Lower leg skin (tissue), 4 donors: ENCODE measurements at regions not wholly inside any gene's neighbourhood (a gene's known extent, or its start where the extent isn't known, plus 50 kb on each side); places are given as distances from the start of the nearest gene placed in this dataset.

Source experiments
- DNase-seq, 2 donors: peaks; one replicate each; pipeline ENCODE4 v3.0.0-alpha.2; 2019; ENCODE audit warnings: low spot score in 2 of 2
- H3K4me3 ChIP-seq: fragments of 200-600 bp; sonication (generic); 2 replicates; pipeline ENCODE4 v1.5.1; 2017; ENCODE audit warnings: mild to moderate bottlenecking, low read depth; ENCODE audit not compliant: poor library complexity, severe bottlenecking
- POLR2A ChIP-seq, 2 donors: fragments of 450-650 bp; IDR thresholded peaks; one replicate each; pipeline ENCODE4 v1.6.1; 2016 to 2017; ENCODE audit warnings: antibody characterized with exemption in 2 of 2, mild to moderate bottlenecking in 1 of 2, moderate library complexity in 1 of 2
- WGBS, 2 donors: methylation state at CpG; one replicate each; pipeline ENCODE4 v1.1.5; 2018; 5-methylcytosine and 5-hydroxymethylcytosine counted together
- intact Hi-C: fragments of 100-400 bp; cut with DNase I; formaldehyde crosslinking; loops from one replicate; pipeline ENCODE4 v1.15.0; 2023; ENCODE audit warnings: low total_unique reads
- TF ChIP-seq, protein P1 (sequence below), 3 donors: fragments of 450-650 bp; IDR thresholded peaks; one replicate each; pipeline ENCODE4 v1.5.1; 2016; ENCODE audit warnings: antibody characterized with exemption in 3 of 3, mild to moderate bottlenecking in 3 of 3, moderate library complexity in 2 of 3

DNA sequence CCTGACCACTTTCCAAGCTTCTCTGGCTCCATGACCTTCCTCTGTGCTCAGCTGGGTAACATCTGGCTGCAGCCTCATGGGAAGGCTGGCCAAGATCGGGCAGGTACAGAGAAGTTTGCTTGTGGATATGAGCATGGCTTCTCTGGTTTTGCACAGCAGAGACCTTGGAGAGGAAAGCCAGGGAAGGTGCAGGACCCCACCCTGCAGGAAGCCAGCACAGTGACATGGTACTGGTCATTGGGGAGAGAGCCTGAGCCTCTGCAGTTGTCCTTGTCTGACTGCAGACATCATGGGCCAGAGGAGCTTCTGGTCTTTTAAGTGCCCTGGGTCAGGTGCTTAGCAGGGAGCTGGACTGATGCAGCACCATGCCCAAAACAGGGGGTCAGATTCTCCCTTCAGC lies 70.6 kb upstream of the LEP start:
- H3K4me3 ChIP-seq: no peak overlapping the region
- peak in 1 of 2 donors; percentile 58 for DNase-seq
- 50% methylated on average over 1 of the region's 1 CpG for WGBS, 2 donors
- no peak for TF ChIP-seq POLR2A (IDR thresholded peaks at IDR 0.05)
- TF ChIP-seq, protein P1, sequence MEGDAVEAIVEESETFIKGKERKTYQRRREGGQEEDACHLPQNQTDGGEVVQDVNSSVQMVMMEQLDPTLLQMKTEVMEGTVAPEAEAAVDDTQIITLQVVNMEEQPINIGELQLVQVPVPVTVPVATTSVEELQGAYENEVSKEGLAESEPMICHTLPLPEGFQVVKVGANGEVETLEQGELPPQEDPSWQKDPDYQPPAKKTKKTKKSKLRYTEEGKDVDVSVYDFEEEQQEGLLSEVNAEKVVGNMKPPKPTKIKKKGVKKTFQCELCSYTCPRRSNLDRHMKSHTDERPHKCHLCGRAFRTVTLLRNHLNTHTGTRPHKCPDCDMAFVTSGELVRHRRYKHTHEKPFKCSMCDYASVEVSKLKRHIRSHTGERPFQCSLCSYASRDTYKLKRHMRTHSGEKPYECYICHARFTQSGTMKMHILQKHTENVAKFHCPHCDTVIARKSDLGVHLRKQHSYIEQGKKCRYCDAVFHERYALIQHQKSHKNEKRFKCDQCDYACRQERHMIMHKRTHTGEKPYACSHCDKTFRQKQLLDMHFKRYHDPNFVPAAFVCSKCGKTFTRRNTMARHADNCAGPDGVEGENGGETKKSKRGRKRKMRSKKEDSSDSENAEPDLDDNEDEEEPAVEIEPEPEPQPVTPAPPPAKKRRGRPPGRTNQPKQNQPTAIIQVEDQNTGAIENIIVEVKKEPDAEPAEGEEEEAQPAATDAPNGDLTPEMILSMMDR (IDR thresholded peaks at IDR 0.05): no peak
- intact Hi-C loops: no loop called here

DNA sequence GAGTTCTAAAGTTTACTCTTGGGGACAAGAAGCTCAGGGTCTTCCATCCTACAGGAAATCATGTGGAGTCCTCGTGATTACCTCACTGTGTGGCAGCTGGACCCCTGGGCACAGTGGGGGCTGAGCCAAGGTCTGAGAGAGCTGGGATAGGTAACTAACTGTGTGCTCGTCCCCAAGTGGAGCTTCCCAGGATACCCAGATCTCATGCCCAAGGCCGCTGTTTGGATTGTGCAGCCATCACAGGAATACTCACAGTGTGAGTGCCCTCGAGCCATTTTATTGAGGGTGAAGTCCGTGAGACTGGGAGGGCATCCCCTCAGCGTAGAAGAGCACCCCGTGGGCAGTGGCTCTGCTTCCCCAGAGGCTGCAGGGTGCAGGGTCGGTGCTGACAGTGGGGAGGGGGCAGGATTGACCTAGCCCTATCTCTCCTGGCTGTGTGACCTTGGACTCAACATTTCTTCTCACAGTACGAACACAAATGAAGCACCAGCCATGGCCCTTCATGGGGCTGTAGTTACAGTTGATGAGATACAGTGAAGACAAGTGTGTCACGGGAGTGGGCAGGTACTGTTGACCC lies 69.6 kb upstream of the LEP start:
- intact Hi-C loops: no loop called here
- 73 to 81% methylated on average over 6 to 9 of the region's 10 CpGs for WGBS, 2 donors
- H3K4me3 ChIP-seq: no peak overlapping the region
- no peak for TF ChIP-seq POLR2A (IDR thresholded peaks at IDR 0.05)
- TF ChIP-seq, protein P1 (IDR thresholded peaks at IDR 0.05): no peak
- peak in 1 of 2 donors; percentile 50 for DNase-seq

DNA sequence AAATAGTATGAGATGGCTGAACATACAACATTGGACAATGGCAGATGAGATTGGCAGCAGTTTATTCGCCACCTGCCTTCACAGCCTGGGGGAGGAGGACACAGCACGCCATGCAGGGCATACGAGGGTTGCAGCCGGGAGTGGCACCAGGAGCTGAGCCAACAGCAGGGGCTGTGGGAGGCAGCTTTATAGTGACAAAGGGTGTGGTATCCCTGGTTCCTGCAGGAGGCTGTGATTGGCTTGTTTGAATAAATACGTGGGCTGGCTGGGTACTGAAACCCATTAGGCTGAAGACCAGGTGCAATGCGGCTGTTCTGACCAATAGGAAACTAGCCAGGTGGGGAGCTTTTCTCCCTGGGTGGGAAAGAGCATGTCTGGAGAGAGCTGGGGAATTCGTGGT lies 68.9 kb upstream of the LEP start:
- WGBS, 2 donors: 41 to 57% methylated on average over 7 of the region's 7 CpGs
- DNase-seq: peak in 1 of 2 donors; percentile 78
- TF ChIP-seq, protein P1 (IDR thresholded peaks at IDR 0.05): no peak
- TF ChIP-seq POLR2A (IDR thresholded peaks at IDR 0.05): no peak
- intact Hi-C loops: no loop called here
- H3K4me3 ChIP-seq: no peak overlapping the region

DNA sequence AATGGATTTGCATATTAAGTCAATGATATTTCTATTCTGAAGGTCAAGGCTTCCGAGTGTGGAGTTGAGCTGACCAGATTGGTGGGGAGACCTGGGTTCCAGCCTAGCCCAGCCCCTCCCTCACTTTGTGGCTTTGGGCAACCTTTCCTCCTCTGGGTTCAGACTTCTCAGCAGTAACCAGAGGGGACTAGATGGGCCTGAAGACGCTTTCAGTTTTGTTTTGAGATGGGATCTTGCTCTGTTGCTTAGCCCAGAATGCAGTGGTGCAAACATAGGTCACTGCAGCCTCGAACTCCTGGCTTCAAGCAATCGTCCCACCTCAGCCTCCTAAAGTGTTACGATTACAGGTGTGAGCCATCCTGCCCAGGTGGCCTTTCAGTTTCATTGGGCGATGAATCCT lies 68.1 kb upstream of the LEP start:
- 87 to 91% methylated on average over 6 of the region's 6 CpGs for WGBS, 2 donors
- intact Hi-C loops: no loop called here

DNA sequence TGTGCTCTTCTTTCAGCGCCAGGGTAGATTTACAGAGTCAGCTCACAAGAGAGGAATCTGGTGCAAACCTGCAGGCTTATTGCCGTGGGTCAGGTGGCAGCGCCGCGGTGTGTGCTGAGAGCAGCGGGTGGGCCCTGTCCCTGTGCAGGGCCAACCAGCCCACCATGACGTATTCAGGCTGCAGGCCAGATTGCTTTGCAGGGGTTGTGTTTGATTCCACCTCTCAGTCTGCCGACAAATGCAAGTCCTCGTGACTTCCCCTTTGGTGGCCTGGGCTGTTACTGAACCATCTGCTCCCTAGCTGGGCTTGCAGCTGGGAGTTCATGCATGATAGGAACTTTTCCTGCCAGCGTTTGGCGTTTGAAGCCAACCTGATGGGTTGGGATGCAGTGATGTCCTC lies 66.7 kb upstream of the LEP start:
- H3K4me3 ChIP-seq: no peak overlapping the region
- WGBS, 2 donors: 80% methylated on average over 11 of the region's 11 CpGs
- TF ChIP-seq POLR2A (IDR thresholded peaks at IDR 0.05): no peak
- TF ChIP-seq, protein P1 (IDR thresholded peaks at IDR 0.05): no peak
- intact Hi-C loops: no loop called here
- peak in 1 of 2 donors; percentile 43 for DNase-seq

More for the DNA sequence above, 68.1 kb upstream of the LEP start:
- DNase-seq: peak in 1 of 2 donors; percentile 59
- H3K4me3 ChIP-seq: no peak overlapping the region
- TF ChIP-seq, protein P1 (IDR thresholded peaks at IDR 0.05): no peak
- no peak for TF ChIP-seq POLR2A (IDR thresholded peaks at IDR 0.05)

DNA sequence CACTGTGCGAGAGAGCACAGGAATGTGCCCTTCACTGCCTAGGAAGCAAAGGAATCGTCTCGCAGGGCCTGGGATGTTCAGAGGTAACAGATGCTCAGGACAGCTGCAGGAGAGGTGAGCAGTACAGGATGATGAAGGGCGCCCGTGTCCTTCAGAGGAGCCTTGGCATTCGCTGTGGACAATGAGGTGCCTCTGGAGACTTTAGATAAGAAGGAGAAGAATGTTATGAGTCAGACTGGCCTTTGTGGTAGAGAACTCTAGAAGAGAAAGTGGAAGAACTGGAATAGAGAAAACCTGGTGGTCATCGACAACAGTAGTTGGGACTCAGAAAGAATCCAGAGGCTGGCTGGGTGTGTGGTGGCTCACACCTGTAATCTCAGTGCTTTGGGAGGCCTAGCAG lies 64.4 kb upstream of the LEP start:
- no peak overlapping the region for H3K4me3 ChIP-seq
- DNase-seq: peak in 1 of 2 donors; percentile 32
- 81 to 82% methylated on average over 7 of the region's 7 CpGs for WGBS, 2 donors
- intact Hi-C loops: no loop called here
- TF ChIP-seq, protein P1 (IDR thresholded peaks at IDR 0.05): no peak
- no peak for TF ChIP-seq POLR2A (IDR thresholded peaks at IDR 0.05)
